Erythroblast (primary cell): ENCODE measurements at regions not wholly inside any gene's neighbourhood (a gene's known extent, or its start where the extent isn't known, plus 50 kb on each side); places are given as distances from the start of the nearest gene placed in this dataset.

Source experiments
- DNase-seq, 2 experiments: peaks; one replicate each; lab custom pipeline; 2025; lab: John Stamatoyannopoulos, UW
- GATA1 ChIP-seq: IDR thresholded peaks from 2 replicates; pipeline ENCODE4 v1.6.1; 2011; ENCODE audit warnings: low read depth, mild to moderate bottlenecking, control low read depth, low read length, moderate library complexity
- POLR2A ChIP-seq: IDR thresholded peaks from 2 replicates; pipeline ENCODE4 v1.6.1; 2011; ENCODE audit warnings: mild to moderate bottlenecking, low read length

GRCh38 chrX:109312757-109313156 is 169.1 kb downstream of the GUCY2F start:
- DNase-seq = no peak

GRCh38 chrX:109310031-109310430 is 171.9 kb downstream of the GUCY2F start:
- no peak for TF ChIP-seq POLR2A
- no peak for DNase-seq

More at GRCh38 chrX:109312757-109313156, 169.1 kb downstream of the GUCY2F start:
- TF ChIP-seq POLR2A (no peak), GATA1 (no peak)

DNA sequence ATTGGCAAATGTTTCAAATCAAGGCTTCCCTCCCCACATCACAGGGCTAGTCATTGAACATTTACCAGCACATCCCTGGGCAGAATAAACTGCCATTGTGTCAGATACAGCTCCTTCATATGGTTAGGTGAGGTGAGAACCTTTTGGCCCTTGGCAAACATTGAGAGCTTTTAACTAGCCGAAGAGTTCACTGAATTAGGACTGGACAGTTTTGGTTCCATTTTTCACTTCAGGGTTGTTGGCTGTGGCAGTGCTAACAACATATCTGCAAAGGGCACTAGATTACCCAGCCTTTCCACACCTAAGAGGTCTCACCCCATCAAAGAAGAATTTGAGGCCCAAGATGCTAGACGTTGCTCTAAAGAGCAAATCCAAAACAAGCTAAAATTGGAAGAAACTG is 180.7 kb downstream of the GUCY2F start:
- TF ChIP-seq GATA1 (no peak), POLR2A (no peak)

DNA sequence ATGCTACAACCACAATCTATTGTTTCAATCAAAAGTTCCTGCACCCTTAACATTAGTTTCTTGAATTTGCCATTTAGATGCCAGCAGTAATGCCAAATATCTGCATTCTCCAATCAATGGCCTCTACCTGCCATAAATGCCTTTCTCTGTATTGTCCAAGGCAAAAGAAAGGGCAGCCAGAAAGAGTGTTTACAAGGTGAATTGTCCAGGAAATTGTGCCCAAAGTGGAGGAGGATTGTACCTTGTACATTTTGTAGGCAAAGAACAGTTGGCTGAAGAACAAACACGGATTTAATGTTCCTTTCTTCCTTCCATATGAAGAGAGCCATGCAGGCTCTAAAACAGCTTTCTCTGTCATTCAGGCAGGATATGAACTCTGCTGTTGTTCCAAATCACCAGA is 181.5 kb downstream of the GUCY2F start:
- no peak for DNase-seq
- TF ChIP-seq GATA1 (no peak), POLR2A (no peak)

More for the DNA sequence above, 180.7 kb downstream of the GUCY2F start:
- DNase-seq = no peak

DNA sequence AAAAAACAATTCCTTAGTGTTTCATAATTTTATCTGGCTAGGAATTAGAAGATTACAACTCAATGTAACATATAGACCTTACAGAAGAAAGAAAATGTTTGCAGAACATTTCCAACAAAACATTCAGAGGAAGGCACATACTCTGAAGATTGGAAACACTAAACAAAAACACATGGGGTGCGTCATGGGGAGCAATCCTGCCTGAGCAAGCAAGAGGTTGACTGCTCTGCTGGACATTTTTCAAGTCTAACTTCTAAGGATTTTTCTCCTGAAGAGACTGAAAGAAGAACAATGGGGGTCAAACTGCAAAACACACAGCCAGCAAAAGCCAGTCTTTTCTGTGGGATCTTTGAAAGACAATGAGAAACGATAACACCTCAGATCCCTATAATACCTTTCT is 182.8 kb downstream of the GUCY2F start:
- TF ChIP-seq GATA1 (no peak), POLR2A (no peak)
- DNase-seq = no peak

DNA sequence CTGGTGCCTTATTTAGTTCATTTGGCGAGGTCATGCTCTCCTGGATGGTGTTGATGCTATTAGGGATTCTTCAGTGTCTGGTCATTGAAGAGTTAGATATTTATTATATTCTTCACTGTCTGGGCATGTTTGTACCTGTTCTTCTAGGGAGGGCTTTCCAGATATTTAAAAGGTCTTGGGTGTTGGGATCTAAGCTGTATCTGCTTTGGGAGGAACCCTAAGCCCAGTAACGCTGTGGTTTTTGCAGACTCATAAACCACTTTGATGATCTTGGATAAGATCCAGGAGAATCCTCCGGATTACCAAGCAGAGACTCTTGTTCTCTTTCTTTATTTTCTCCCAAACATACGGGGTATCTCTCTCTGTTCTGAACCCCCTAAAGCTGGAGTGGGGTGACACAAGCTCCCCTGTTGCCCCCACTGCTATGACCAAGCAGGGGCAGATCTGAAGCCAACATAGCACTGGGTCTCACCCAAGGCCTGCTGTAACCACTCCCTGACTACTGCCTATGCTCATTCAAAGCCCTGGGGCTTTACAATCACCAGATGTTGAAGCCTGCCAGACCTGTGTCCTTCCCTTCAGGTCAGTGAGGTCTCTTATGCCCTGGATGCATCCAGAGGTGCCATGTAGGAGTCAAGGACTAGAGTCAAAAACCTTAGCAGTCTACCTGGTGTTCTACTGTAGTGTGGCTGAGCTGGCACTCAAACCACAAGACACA is 187.6 kb downstream of the GUCY2F start:
- DNase-seq = no peak
- no peak for TF ChIP-seq GATA1
- TF ChIP-seq POLR2A = no peak

DNA sequence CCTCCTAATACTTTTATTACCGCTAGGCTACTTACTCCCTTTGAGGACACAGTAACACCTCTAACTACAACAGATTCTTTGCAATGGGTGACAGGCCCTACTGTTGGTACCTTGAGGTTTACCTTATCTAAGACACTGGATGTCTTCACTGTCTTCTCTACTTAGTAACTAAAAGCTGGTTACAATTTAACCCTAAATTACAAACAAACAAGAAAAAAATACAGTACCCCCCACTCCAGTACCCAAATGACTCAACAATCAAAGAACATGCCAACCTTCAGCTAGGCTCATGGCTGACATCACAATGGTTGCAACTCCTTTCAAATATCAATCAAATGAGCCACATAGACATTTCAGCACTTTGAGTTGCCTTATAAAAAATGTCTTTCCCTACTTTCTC is 198.0 kb downstream of the GUCY2F start:
- no peak for DNase-seq
- TF ChIP-seq GATA1 = no peak

- TF ChIP-seq GATA1 = no peak
- TF ChIP-seq POLR2A = no peak
- DNase-seq = peak in 1 of 2 experiments; percentile 0
Measured at GRCh38 chrX:109281483-109282275, 200.2 kb downstream of the GUCY2F start.

DNA sequence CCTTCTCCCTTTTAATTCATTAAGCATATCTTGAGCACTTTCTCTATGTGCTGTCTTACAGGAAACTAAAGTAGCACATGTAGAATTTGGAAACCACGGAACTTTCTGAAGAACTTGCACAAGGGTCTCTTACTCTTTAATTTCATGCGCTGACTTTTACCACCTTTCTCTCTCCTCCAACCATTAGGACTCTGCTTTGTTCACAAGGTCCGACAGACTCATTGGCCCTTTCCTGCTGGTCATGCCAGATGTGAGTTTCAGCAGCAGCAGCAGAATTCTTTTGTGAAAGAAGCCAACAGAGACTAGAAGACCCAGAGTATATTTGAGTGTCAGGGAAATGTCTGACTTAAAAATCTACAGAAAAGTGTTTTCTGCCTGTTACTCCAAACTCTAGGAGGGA is 207.1 kb downstream of the GUCY2F start:
- TF ChIP-seq GATA1 = no peak
- no peak for TF ChIP-seq POLR2A
- DNase-seq = no peak

DNA sequence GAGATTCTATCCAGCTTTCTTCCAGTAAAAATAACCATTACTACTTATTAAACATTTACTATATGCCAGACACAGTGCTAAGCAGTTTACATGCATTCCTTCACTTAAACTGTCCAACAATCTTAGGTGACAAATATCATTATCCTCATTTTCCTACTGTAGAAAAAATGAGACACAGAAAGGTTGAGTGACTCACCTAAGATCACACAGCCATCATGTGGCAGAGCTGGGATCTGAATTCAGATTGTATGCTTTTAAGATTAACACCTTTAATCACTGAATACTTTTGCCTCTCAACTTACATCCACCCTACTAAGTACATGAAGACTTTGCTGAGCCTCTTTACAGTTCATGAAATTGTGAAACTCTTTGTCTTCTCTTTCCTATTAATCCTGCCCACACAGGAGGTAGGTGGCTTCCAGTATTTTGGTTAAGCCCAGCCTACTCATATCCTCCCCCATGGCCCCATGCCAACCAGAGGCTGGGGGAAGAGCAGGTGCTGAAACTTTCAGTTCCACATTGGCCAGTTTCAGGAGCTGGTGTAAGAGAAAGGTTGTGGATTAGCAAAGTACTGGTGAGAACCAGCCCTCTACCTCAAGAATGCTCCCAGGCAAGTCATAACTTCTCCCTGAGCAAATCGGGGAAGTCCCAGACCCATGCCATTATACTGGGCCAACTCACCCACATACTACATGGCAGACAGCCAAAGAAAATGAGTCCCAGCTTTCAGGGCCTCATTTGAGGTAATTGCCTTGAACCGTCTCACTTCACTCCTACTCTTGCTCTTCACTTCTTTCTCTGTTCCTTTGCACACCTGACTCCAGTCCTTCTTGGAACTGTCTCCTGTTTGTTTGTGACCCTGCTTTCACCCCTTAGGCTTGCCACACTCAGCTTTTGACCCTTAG is 211.1 kb downstream of the GUCY2F start:
- no peak for TF ChIP-seq POLR2A
- no peak for TF ChIP-seq GATA1
- DNase-seq = peak in 1 of 2 experiments; percentile 0

DNA sequence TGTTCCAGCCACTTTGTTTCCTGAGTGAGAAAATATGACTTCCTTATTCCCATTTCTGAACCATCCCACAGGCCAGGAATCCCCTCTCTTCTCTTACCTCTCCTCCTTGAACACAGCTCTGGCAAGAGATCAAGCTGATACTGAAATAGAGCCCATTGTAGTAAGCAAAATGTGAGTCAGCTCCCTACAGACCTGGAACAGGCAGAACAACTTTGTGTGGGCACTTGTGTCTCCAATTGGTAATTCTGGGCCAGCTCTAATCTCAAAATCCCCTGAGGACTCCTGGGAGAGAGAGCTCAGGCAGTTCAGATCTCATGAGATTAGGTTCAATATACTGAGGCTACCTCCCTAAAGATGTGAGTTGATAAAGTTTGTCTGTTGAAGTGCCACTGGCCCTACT is 213.5 kb downstream of the GUCY2F start:
- no peak for DNase-seq
- no peak for TF ChIP-seq GATA1
- no peak for TF ChIP-seq POLR2A

DNA sequence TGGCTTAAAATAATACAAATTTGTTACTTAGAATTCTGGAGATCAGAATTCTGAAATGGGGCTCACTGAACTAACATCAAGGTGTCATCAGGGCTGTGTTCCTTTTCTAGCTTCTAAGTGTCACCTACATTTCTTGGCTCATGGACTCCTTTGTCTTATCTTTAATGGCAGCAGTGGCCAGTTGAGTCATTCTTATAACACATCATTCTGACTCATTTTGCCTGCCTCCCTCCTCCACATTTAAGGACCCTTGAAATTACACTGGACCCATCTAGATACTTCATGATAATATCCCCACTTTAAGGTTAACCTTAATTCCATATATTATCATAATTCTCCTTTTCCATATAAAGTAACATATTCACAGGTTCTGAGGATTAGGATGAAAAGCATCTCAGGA is 215.9 kb downstream of the GUCY2F start:
- DNase-seq = no peak
- no peak for TF ChIP-seq POLR2A
- no peak for TF ChIP-seq GATA1

DNA sequence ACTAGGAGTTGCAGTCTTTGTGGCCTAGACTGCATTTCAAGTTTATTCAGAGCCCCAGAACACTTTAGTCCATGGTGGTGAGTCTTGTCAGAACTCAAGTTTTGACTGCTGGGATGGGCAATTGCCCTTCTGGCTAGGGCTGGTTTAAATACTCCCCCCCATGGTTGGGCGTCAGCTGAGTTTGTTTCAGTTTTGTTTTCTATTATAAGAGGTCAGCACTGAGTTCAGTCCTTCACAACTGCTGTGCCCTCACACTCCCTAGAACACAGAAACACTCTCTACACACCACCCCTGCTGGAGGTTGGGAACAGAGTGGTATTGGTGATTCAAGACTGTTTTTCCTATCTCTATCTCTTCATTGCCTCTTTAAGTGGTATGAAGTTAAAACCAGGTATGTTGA is 217.0 kb downstream of the GUCY2F start:
- DNase-seq = no peak
- TF ChIP-seq POLR2A = no peak
- TF ChIP-seq GATA1 = no peak
